CD4-positive, alpha-beta T cell treated with Interleukin-15 for 1 hour (primary cell): ENCODE measurements at regions not wholly inside any gene's neighbourhood (a gene's known extent, or its start where the extent isn't known, plus 50 kb on each side); places are given as distances from the start of the nearest gene placed in this dataset.
"Not testable (repeated sequence)": the region's sequence is repeated elsewhere in the genome, so short reads cannot be mapped to it uniquely, and the experiment has no call there.

Experiments used
- DNase-seq: peaks from one replicate; pipeline ENCODE4 v3.0.0-alpha.2; 2020

DNA sequence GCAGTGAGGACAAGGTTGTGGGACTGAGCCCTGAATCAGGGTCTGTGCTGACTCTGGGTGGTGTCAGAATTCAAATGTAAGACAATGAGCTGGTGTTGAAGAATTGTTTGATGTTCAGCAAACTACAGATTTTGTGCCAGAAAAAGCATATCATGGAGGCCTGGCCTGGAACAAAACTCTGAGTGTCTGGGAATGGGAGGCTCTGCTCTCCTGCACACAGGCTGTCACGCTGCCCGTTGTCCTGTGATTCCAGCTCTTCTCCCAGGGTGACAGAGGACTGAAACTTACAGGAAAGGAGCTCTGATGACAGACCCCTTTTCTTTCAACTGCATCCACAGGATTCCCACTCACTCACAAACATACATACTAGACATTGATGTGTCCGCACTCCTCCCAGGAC lies 120.1 kb downstream of the ZNF486 start:
- no peak for DNase-seq

DNA sequence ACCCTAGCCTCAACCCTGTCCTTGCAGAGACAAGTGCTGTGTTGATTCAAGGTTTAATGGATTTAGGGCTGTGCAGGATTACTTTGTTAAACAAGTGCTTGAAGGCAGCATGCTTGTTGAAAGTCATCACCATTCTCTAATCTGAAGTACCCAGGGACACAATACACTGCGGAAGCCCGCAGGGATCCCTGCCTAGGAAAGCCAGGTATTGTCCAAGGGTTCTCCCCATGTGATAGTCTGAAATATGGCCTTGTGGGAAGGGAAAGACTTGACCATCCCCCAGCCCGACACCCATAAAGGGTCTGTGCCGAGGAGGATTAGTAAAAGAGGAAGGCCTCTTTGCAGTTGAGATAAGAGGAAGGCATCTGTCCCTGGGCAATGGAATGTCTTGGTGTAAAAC lies 118.9 kb downstream of the ZNF486 start:
- DNase-seq, result not testable (repeated sequence)

GRCh38 chr19:20279516-20279915 lies 112.5 kb downstream of the ZNF486 start:
- DNase-seq, result no peak

- no peak for DNase-seq
Observed at GRCh38 chr19:20278342-20278741, 111.3 kb downstream of the ZNF486 start.

- DNase-seq, result not testable (repeated sequence)
Observed at GRCh38 chr19:20276732-20277082, 109.7 kb downstream of the ZNF486 start.

GRCh38 chr19:20276011-20276731 lies 109.2 kb downstream of the ZNF486 start:
- no peak for DNase-seq

GRCh38 chr19:20273951-20274570 lies 107.0 kb downstream of the ZNF486 start:
- no peak for DNase-seq

DNA sequence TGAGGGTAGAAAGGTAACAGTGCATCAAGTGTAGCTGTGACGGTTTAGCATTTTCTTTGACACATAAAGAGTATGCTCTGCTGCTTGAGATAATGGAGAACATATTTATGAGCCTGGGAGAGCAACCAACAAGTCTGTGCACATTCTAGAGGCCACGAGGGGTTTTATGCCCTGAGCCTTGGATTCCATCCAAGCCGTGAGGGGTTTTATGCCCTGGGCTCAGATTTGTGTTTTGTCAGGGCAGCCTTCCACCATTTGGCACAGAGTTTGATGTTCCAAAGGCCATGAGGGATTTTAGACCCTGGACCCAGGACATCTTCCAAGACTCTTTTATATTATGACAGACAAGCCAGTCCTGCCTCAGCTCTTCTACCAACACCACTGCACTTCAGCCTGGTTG lies 106.4 kb downstream of the ZNF486 start:
- DNase-seq, result no peak

GRCh38 chr19:20272627-20273010 lies 105.6 kb downstream of the ZNF486 start:
- DNase-seq, result not testable (repeated sequence)

- DNase-seq, result not testable (repeated sequence)
Observed at GRCh38 chr19:20271927-20272626, 105.1 kb downstream of the ZNF486 start.

DNA sequence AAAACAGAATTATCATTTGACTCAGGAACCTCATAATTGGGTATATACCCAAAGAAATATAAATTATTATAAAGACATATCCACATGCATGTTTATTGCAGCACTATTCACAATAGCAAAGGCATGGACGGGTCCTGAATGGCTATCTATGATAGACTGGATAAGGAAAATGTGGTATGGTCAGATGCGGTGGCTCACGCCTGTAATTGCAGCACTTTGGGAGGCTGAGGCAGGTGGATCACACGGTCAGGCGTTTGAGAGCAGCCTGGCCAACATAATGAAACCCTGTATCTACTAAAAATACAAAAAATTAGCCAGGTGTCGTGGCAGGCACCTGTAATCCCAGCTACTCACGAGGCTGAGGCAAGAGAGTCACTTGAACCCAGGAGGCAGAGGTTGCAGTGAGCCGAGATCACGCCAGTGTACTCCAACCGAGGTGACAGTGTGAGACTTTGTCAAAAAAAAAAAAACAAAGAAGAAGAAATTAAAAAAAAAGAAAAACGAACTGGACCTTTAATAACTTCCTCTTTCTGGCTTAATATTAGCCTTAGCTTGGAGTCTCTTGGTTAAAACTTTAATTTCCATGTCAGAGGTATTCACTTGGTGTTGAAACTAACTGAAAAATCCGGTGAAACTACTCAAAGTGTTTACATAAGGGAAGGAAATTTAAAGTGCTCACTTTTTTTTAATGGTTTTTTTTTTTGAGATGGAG lies 104.4 kb downstream of the ZNF486 start:
- DNase-seq, result no peak

- no peak for DNase-seq
Observed at GRCh38 chr19:20269461-20269860, 102.4 kb downstream of the ZNF486 start.

DNA sequence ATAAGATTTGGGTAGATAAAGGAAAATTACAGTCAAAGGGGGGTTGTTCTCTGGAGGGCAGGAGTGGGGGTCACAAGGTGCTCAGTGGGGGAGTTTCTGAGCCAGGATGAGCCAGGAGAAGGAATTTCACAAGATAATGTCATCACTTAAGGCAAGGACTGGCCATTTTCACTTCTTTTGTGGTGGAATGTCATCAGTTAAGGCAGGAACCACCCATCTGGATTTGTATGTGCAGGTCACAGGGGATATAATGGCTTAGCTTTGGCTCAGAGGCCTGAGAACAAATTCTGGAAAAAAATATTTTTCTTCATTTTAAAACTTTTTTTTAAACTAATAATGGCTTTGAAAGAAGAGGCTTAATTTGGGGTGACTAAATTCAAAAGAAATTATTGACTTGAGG lies 94.5 kb downstream of the ZNF486 start:
- DNase-seq, result not testable (repeated sequence)

DNA sequence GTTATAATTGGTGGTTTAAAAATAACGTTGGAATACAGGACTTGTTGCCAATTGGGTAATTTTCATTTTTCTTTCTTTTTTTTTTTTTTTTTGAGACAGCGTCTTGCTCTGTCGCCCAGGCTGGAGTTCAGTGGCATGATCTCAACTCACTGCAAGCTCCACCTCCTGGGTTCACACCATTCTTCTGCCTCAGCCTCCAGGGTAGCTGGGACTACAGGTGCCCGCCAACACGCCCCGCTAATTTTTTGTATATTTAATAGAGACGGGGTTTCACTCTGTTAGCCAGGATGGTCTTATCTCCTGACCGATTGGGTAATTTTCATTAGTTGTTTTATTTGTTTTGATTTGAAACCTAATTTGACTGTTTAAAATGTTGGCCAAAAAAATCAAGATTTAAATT lies 93.7 kb downstream of the ZNF486 start:
- DNase-seq, result not testable (repeated sequence)

DNA sequence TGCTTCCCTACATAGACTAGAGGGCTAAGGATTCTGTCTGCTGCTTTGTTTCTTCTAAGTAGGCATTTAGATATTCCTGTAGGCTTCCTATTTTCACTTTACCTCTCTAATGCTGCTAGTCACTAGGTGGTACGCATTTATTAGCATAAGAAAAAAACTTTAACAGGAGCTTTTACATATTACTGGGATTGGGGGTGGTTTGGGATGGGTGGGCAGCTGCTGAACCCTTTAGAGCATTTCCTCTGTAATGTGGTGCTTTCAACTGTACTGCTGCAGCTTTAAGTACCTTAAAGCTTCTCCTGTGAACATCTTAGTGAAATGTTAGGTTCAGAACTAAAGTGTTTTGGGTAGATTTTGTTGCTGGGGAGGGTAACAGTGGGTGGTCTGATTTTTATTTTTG lies 92.6 kb downstream of the ZNF486 start:
- DNase-seq, result no peak

GRCh38 chr19:20256606-20257005 lies 89.6 kb downstream of the ZNF486 start:
- DNase-seq, result no peak

- DNase-seq, result no peak
Observed at GRCh38 chr19:20254121-20254520, 87.1 kb downstream of the ZNF486 start.

DNA sequence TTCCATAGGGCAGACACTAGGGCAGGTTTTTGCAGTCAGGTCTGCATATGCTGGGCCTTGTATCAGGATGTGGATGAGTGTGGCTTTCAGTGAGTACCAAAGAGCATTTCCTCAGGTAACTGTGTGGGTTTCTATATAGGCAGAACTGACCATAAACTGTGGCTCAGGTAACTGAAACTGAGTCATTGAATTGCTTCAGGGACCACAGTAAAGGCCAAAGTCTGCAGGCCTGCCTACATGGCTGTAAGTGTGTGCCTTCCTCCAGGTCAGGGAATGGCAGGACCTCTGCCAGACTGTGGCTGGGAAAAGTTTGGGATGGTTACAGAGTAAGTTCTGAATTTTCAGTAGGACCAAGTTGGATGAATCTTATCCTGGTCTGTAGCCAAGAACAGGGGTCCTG lies 85.6 kb downstream of the ZNF486 start:
- DNase-seq, result no peak

DNA sequence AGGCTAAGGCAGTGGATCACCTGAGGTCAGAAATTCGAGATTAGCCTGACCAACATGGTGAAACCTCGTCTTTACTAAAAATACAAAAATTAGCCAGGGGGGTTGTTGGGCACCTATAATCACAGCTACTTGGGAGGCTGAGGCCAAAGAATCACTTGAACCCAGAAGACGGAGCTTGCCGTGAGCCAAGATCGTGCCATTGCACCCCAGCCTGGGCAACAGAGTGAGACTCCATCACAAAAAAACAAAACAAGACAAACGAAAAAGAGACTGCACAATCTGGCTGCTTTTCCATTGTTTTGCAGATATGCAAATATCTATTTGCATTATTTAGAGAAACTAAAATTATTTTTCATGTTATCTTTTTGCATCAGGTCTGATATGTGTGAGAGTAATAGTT lies 83.6 kb downstream of the ZNF486 start:
- no peak for DNase-seq

DNA sequence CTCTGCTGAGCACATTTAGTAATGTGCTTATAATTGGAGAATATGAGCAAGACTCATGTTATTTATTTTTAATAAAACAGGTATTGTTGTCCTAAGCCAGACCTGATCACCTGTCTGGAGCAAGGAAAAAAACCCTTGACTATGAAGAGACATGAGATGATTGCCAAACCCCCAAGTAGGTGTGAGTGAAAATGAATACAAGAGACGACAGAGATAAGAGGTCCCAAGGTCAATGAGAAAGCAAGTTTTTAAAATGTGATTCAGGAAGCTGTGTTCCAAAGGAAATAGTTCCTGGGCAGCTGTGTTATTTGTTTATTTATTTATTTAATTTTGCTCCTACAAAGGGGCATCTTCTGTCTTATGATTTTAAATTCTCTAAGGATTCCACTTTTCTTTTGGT lies 83.1 kb downstream of the ZNF486 start:
- DNase-seq, result no peak
